NCI-H1436 treated with DMSO at 0.1 percent for 48 hours (cell line): ENCODE measurements at regions not wholly inside any gene's neighbourhood (a gene's known extent, or its start where the extent isn't known, plus 50 kb on each side); places are given as distances from the start of the nearest gene placed in this dataset.

Source experiments
- DNase-seq: peaks from one replicate; lab custom pipeline; 2025; lab: John Stamatoyannopoulos, UW

DNA sequence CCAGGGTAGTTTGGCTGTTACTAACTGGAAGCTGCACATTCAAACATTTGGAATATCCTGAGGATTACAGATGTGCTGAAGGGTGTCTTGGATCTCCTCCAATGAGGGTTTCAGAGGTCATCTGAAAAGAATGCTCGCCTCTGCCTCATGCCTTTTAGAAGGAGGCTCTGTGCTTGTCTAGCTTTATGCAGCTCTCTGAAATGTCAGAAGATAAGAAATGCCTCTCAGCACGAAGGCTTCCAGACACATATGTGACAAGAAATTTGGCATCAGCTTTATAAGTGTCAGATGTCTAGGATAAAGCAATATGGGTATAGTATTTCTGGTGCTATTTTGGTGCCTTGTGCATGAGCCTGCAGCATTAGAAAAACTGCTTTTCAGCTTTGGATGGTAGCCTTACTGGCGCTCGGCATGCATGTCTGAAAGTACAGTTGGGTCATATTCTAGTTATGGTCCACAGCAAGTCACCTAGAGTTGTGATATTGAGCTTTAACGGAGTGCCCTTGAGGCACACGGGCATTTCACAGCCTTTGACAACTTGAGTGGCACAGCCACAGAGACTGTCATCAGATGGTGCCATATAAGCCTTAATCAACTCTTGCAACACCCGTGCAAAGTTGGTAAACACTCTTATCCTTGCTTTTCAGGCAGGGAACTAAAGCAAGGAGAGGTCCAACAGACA, 70.8 kb upstream of the PGRMC2 start:
- DNase-seq: no peak

DNA sequence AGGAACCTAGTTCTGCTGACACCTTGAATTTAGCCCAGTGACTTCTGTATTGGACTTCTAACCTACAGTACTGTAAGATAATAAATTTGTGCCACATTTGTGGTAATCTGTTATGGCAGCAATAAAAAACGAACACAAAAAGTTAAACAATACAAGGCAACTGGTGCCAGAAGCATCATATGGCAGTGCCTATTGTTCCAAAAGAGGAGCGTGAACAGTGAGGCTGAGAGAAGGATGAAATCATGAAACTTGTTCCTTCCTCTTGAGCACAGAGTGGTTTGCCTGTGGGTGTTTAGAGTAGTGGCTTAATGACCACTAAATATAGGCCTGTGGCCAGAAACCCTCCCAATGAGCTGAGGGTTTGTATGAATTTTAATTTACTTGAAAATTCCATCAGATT, 69.7 kb upstream of the PGRMC2 start:
- DNase-seq: no peak

- no peak for DNase-seq
Observed at GRCh38 chr4:128355305-128355704, 67.7 kb upstream of the PGRMC2 start.

GRCh38 chr4:128354205-128354821, 66.7 kb upstream of the PGRMC2 start:
- no peak for DNase-seq

DNA sequence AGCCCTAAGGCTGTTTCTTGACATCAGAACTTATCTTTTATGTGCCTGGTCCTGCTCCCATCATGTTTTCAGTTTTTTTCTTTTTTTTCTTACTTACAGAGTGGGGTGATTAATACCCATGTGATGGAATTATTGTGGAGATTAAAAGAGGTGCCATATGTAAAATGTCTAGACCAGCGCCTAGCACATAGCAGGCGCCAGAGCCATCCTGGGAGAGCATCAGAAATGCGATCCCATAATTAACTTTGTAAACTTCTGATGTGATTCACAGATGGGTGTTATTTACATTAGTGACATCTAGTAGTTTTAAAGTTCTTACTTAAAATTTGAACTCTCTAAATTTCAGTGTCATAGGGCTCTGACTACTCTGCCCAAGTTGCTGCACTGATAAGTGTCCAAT, 66.2 kb upstream of the PGRMC2 start:
- DNase-seq: no peak

GRCh38 chr4:128351502-128351901, 63.9 kb upstream of the PGRMC2 start:
- DNase-seq: no peak

GRCh38 chr4:128350449-128351045, 62.9 kb upstream of the PGRMC2 start:
- no peak for DNase-seq

DNA sequence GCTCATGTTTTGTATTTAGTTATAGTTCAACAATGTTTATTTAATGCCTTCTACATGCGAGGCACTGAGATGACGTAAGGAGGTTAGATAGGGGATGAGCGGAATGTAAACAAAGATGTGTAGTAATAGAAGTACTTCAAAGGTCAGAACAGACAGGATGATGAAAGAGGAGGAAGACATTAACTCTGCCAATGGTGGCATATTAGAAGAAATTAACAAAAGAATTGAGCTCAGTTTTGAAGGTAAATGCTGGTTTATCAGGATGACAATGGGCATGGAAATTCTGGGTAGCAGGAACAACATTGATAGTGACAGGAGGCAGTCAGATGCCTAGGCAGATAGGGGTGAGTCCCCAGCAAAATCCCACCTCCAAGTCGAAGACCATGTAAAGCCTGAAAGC, 62.3 kb upstream of the PGRMC2 start:
- DNase-seq: no peak

DNA sequence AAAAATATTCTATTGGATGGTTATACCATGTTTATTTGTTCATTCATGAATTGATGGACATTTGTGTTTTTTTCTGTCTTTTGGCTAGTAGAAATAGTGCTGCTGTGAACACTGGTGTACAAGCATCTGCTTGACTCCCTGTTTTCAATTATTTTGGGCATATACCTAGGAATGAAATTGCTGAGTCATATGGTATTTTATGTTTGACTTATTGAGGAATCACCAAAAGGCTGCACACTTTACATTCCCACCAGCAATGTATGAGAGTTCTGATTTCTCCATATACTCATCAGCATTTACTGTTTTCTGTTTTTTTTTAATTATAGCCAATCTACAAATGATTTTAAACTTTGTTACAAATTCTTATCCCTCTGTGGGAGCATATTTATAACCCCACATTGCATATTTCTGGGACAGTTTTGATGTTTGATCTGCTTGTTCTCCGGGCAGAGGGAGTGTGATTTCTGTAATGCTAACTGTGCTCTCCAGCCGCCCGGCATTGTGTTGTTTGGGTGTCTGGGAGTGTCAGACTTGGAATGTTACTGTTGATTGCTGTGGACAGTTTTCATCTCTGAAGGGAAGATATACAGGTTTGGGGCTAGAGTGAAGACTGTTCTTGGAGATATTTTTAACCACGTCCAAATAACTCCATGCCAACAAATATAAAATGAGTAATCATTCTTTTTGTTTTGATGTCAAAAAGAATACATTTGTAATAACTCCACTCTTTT, 60.5 kb upstream of the PGRMC2 start:
- DNase-seq: no peak

GRCh38 chr4:128347175-128347868, 59.7 kb upstream of the PGRMC2 start:
- no peak for DNase-seq

- no peak for DNase-seq
Observed at GRCh38 chr4:128346054-128346716, 58.6 kb upstream of the PGRMC2 start.

DNA sequence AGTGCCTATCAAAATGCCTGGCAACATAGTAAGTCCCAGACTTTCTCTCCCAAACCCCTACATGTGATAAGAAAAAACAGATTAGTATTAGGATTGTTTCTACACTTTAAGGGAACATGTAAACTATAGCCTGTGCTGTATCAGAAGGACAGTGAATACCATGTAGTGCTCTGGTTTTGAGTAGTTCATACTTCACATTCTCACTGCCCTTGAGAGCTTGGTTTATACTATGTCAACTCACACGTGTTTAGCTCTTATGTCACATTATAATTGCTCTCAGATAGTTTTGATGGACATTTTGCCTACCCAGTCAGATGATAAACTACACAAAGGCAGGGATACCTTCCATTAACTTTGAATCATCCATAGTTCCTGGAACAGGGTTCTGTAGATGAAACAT, 58.0 kb upstream of the PGRMC2 start:
- DNase-seq: no peak

GRCh38 chr4:128342762-128343161, 55.1 kb upstream of the PGRMC2 start:
- DNase-seq: no peak

GRCh38 chr4:128341634-128342033, 54.0 kb upstream of the PGRMC2 start:
- DNase-seq: no peak

GRCh38 chr4:128338634-128339355, 51.2 kb upstream of the PGRMC2 start:
- DNase-seq: no peak

DNA sequence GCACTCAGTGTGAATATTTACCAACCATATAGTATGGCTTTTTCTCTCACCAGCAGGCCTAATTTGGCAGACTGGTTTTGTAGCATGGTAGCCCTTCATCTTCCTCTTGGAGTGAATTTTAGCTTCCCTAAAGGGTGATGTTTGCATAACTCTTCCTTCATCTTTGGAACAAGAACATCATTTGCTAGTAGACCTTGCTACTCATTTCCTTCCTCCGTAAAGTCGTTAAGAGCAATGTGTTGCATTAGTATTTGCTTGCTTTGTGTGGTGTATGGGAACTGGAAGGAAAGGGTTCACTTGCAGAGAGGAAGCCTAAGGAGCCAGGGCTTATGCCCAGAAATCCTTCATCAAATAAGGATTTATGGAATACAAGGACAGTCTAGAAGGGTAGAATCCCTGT, 50.2 kb upstream of the PGRMC2 start:
- DNase-seq: no peak
